K562 (cell line): ENCODE measurements at regions not wholly inside any gene's neighbourhood (a gene's known extent, or its start where the extent isn't known, plus 50 kb on each side); places are given as distances from the start of the nearest gene placed in this dataset.

Experiments
- EWSR1 ChIP-seq: fragments of 450-650 bp; IDR thresholded peaks from 2 replicates; pipeline ENCODE4 v1.6.1; 2018; ENCODE audit warnings: borderline replicate concordance, mild to moderate bottlenecking, low read depth, moderate library complexity; ENCODE audit not compliant: partially characterized antibody
- GATAD2B ChIP-seq: fragments of 450-650 bp; IDR thresholded peaks from 2 replicates; pipeline ENCODE4 v1.6.1; 2017; ENCODE audit warnings: mild to moderate bottlenecking, borderline replicate concordance
- GMEB1 ChIP-seq: fragments of 250-450 bp; sonication (Bioruptor Pico); IDR thresholded peaks from 2 replicates; pipeline ENCODE4 v1.4.0; 2020; ENCODE audit warnings: mild to moderate bottlenecking
- MITF ChIP-seq: IDR thresholded peaks from 2 replicates; pipeline ENCODE4 v1.6.1; 2014; ENCODE audit warnings: antibody characterized with exemption
- MYNN ChIP-seq, 2 experiments: sonication (generic); formaldehyde crosslinking in 1 of 2; IDR thresholded peaks; 2 replicates each; pipeline versions ENCODE4 v1.5.0 to v1.6.1; 2016 to 2020; ENCODE audit warnings: antibody characterized with exemption in 1 of 2, missing genetic modification reagents in 1 of 2
- NCOA6 ChIP-seq: fragments of 450-650 bp; IDR thresholded peaks from 2 replicates; pipeline ENCODE4 v1.6.1; 2017; ENCODE audit warnings: mild to moderate bottlenecking
- TF ChIP-seq, protein P1 (sequence below): fragments of 200-600 bp; sonication (generic); IDR thresholded peaks from one replicate; pipeline ENCODE4 v1.6.1; 2012; ENCODE audit warnings: mild to moderate bottlenecking, low read depth, low read length, inconsistent platforms

- TF ChIP-seq, protein P1, sequence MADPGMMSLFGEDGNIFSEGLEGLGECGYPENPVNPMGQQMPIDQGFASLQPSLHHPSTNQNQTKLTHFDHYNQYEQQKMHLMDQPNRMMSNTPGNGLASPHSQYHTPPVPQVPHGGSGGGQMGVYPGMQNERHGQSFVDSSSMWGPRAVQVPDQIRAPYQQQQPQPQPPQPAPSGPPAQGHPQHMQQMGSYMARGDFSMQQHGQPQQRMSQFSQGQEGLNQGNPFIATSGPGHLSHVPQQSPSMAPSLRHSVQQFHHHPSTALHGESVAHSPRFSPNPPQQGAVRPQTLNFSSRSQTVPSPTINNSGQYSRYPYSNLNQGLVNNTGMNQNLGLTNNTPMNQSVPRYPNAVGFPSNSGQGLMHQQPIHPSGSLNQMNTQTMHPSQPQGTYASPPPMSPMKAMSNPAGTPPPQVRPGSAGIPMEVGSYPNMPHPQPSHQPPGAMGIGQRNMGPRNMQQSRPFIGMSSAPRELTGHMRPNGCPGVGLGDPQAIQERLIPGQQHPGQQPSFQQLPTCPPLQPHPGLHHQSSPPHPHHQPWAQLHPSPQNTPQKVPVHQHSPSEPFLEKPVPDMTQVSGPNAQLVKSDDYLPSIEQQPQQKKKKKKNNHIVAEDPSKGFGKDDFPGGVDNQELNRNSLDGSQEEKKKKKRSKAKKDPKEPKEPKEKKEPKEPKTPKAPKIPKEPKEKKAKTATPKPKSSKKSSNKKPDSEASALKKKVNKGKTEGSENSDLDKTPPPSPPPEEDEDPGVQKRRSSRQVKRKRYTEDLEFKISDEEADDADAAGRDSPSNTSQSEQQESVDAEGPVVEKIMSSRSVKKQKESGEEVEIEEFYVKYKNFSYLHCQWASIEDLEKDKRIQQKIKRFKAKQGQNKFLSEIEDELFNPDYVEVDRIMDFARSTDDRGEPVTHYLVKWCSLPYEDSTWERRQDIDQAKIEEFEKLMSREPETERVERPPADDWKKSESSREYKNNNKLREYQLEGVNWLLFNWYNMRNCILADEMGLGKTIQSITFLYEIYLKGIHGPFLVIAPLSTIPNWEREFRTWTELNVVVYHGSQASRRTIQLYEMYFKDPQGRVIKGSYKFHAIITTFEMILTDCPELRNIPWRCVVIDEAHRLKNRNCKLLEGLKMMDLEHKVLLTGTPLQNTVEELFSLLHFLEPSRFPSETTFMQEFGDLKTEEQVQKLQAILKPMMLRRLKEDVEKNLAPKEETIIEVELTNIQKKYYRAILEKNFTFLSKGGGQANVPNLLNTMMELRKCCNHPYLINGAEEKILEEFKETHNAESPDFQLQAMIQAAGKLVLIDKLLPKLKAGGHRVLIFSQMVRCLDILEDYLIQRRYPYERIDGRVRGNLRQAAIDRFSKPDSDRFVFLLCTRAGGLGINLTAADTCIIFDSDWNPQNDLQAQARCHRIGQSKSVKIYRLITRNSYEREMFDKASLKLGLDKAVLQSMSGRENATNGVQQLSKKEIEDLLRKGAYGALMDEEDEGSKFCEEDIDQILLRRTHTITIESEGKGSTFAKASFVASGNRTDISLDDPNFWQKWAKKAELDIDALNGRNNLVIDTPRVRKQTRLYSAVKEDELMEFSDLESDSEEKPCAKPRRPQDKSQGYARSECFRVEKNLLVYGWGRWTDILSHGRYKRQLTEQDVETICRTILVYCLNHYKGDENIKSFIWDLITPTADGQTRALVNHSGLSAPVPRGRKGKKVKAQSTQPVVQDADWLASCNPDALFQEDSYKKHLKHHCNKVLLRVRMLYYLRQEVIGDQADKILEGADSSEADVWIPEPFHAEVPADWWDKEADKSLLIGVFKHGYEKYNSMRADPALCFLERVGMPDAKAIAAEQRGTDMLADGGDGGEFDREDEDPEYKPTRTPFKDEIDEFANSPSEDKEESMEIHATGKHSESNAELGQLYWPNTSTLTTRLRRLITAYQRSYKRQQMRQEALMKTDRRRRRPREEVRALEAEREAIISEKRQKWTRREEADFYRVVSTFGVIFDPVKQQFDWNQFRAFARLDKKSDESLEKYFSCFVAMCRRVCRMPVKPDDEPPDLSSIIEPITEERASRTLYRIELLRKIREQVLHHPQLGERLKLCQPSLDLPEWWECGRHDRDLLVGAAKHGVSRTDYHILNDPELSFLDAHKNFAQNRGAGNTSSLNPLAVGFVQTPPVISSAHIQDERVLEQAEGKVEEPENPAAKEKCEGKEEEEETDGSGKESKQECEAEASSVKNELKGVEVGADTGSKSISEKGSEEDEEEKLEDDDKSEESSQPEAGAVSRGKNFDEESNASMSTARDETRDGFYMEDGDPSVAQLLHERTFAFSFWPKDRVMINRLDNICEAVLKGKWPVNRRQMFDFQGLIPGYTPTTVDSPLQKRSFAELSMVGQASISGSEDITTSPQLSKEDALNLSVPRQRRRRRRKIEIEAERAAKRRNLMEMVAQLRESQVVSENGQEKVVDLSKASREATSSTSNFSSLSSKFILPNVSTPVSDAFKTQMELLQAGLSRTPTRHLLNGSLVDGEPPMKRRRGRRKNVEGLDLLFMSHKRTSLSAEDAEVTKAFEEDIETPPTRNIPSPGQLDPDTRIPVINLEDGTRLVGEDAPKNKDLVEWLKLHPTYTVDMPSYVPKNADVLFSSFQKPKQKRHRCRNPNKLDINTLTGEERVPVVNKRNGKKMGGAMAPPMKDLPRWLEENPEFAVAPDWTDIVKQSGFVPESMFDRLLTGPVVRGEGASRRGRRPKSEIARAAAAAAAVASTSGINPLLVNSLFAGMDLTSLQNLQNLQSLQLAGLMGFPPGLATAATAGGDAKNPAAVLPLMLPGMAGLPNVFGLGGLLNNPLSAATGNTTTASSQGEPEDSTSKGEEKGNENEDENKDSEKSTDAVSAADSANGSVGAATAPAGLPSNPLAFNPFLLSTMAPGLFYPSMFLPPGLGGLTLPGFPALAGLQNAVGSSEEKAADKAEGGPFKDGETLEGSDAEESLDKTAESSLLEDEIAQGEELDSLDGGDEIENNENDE, result no peak
- TF ChIP-seq GATAD2B, result no peak
- no peak for TF ChIP-seq EWSR1
- TF ChIP-seq MYNN (IDR thresholded peaks at IDR 0.05), result no peak
- no peak for TF ChIP-seq MYNN (CRISPR knock-in tag; IDR thresholded peaks at IDR 0.05)
- TF ChIP-seq GMEB1 (CRISPR knock-in tag), result no peak
- no peak for TF ChIP-seq NCOA6
- TF ChIP-seq MITF, result no peak
Measured at GRCh38 chr3:127451321-127451720, 139.2 kb downstream of the TPRA1 start (continued).
